IPS DF 6.9 (cell line): ENCODE measurements at regions not wholly inside any gene's neighbourhood (a gene's known extent, or its start where the extent isn't known, plus 50 kb on each side); places are given as distances from the start of the nearest gene placed in this dataset.
A peak's percentile ranks its signal among the peaks of the same experiment; 100 is the strongest.

ENCODE experiments used
- DNase-seq: peaks from one replicate; pipeline ENCODE4 v3.0.0-alpha.2; 2013; ENCODE audit warnings: low read depth, low spot score
- H3K27ac ChIP-seq: one replicate; pipeline ENCODE4 v1.5.1; 2013; ENCODE audit warnings: low read length, control low read depth
- H3K27me3 ChIP-seq: 2 replicates; pipeline ENCODE4 v1.6.1; 2013; ENCODE audit warnings: mild to moderate bottlenecking, low read length; ENCODE audit not compliant: control insufficient read depth, insufficient read depth
- H3K36me3 ChIP-seq: 2 replicates; pipeline ENCODE4 v1.6.1; 2013; ENCODE audit warnings: low read length; ENCODE audit not compliant: control insufficient read depth, insufficient read depth
- H3K4me1 ChIP-seq: 2 replicates; pipeline ENCODE4 v1.6.1; 2013; ENCODE audit warnings: low read length; ENCODE audit not compliant: control insufficient read depth, insufficient read depth
- H3K4me3 ChIP-seq: 2 replicates; pipeline ENCODE4 v1.5.1; 2013; ENCODE audit warnings: mild to moderate bottlenecking, low read length
- H3K9me3 ChIP-seq: 2 replicates; pipeline ENCODE4 v1.6.1; 2013; ENCODE audit warnings: low read length, inconsistent platforms; ENCODE audit not compliant: control insufficient read depth, insufficient read depth
- WGBS: extraction: QIAGEN DNeasy Blood & Tissue Kit; methylation state at CpG from one replicate; pipeline ENCODE4 v1.1.7; 2013; ENCODE audit warnings: mixed read lengths, missing lambda C conversion rate; ENCODE audit not compliant: insufficient read length, insufficient coverage; 5-methylcytosine and 5-hydroxymethylcytosine counted together

GRCh38 chr3:5425371-5425770, 237.9 kb downstream of the EDEM1 start:
- no CpG with 5 or more reads among the region's 6 CpGs for WGBS
- Histone ChIP-seq H3K4me3 (no peak overlapping the region), H3K4me1 (no peaks in the 10 kb centered on the region), H3K27ac (no peak overlapping the region), H3K36me3 (no peaks in the 10 kb centered on the region), H3K27me3 (no peaks in the 10 kb centered on the region), H3K9me3 (peaks cover 3% of the 10 kb centered on the region)
- no peak for DNase-seq

DNA sequence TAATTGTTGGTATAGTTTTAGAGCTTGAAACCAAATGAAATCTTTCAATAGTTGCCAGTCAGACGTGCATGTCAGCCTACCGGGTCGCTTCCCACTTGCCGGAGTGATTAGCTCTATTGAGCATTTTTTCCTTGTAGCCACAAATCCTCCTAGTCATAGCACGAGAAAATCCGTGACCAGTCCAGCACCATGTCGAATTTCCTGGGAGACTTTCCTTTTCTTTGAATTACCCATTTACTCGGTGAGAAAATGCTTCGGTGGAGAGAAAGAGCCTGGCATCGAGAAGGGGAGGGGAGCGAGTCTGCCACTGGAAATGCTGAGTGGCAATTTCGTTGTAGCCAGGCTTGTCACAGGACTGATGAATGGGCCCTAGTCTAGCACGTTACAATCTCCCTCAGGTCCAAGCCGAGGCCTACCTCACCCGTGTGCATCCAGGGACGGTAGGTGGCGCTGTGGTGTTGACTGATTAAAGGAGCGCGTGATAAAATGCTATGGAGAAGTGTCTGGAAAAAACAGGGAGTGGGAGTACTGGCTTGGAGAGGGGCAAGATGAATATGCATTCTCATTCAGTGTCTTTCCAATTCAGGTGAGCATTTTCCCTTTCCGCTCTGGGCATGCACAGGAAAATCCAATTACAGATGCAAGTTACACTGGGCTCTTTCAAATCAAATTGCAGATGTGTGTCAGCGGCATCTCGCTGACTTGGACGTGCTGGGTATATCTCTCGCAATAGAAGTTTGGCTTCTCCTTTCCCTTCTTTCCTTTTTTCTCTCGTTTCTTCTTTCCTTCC, 238.8 kb downstream of the EDEM1 start:
- no peak overlapping the region for H3K4me3 ChIP-seq
- WGBS, result 100% methylated on average over 1 of the region's 25 CpGs
- H3K27ac ChIP-seq, result no peak overlapping the region
- H3K9me3 ChIP-seq, result peaks cover 3% of the 10 kb centered on the region
- peak; percentile 75 for DNase-seq
- H3K36me3 ChIP-seq, result no peaks in the 10 kb centered on the region
- no peaks in the 10 kb centered on the region for H3K27me3 ChIP-seq
- H3K4me1 ChIP-seq, result no peaks in the 10 kb centered on the region

GRCh38 chr3:5427021-5427420, 239.5 kb downstream of the EDEM1 start:
- Histone ChIP-seq H3K9me3 (peaks cover 3% of the 10 kb centered on the region), H3K27ac (no peak overlapping the region), H3K4me3 (no peak overlapping the region), H3K4me1 (no peaks in the 10 kb centered on the region), H3K36me3 (no peaks in the 10 kb centered on the region), H3K27me3 (no peaks in the 10 kb centered on the region)
- DNase-seq, result no peak
- WGBS, result no CpG with 5 or more reads among the region's 6 CpGs

DNA sequence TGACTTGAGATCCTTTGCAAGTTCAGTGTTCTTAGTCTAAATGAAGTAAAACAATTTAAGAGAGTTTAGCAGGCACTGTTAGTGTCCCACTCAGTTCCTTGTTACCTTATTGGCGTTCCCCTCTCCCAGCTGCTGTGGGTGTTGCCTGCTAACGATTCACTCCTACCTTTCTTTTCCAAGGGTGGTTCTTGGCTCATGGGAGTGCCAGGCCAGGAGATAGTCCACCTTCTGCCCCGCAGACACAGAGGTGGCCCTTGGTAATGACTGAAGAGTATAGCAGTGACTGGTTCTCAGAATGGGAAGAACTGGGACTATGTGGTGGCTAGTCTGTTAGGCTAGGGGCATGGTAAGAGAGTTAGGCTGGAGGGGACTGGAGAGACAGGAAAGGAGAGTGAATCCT, 240.4 kb downstream of the EDEM1 start:
- H3K4me3 ChIP-seq, result no peak overlapping the region
- H3K9me3 ChIP-seq, result peaks cover 3% of the 10 kb centered on the region
- no CpG with 5 or more reads among the region's 3 CpGs for WGBS
- no peaks in the 10 kb centered on the region for H3K27me3 ChIP-seq
- H3K36me3 ChIP-seq, result no peaks in the 10 kb centered on the region
- no peak for DNase-seq
- no peak overlapping the region for H3K27ac ChIP-seq
- H3K4me1 ChIP-seq, result no peaks in the 10 kb centered on the region

GRCh38 chr3:5428607-5429516, 241.4 kb downstream of the EDEM1 start:
- Histone ChIP-seq H3K9me3 (peaks cover 3% of the 10 kb centered on the region), H3K27me3 (no peaks in the 10 kb centered on the region), H3K4me3 (no peak overlapping the region), H3K27ac (no peak overlapping the region), H3K36me3 (no peaks in the 10 kb centered on the region), H3K4me1 (no peaks in the 10 kb centered on the region)
- no peak for DNase-seq
- no CpG with 5 or more reads among the region's 10 CpGs for WGBS

DNA sequence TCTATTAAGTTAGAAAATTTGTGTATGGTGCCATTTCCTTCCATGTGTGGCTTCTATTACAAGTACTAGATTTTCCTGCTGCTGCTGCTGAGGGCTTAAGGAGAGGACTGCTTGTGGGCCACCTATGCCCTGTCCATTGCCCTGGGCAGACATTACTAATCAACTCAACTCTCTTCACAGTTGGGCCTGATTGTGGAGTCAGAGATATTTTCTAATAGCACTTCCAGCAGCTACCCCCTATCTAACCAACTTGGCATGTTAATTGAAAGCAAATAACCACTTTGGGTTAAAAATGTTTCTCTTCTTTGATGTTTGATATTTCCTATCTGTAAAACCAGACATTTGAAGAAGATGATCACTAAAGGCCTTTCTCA, 242.0 kb downstream of the EDEM1 start:
- Histone ChIP-seq H3K27me3 (no peaks in the 10 kb centered on the region), H3K36me3 (no peaks in the 10 kb centered on the region), H3K4me3 (no peak overlapping the region), H3K27ac (no peak overlapping the region), H3K9me3 (peaks cover 3% of the 10 kb centered on the region), H3K4me1 (no peaks in the 10 kb centered on the region)
- DNase-seq, result no peak

DNA sequence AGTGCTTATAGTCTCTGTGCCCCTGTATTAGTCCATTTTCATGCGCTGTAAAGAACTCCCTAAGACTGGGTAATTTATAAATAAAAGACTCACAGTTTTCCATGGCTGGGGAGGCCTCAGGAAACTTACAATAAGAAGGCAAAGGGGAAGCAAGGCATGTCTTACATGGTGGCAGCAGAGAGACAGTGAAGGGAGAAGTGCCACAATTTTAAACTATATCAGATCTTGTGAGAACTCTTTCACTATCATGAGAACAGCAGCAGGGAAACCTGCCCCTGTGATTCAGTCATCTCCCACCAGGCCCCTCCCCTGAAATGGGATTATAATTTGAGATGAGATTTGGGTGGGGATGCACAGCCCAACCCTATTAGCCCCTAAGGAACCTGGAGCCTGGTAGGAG, 243.2 kb downstream of the EDEM1 start:
- no peaks in the 10 kb centered on the region for H3K36me3 ChIP-seq
- no peak overlapping the region for H3K27ac ChIP-seq
- WGBS, result no CpG with 5 or more reads among the region's 1 CpG
- no peaks in the 10 kb centered on the region for H3K27me3 ChIP-seq
- peaks cover 3% of the 10 kb centered on the region for H3K9me3 ChIP-seq
- no peak for DNase-seq
- no peaks in the 10 kb centered on the region for H3K4me1 ChIP-seq
- H3K4me3 ChIP-seq, result no peak overlapping the region

GRCh38 chr3:5431146-5431545, 243.6 kb downstream of the EDEM1 start:
- WGBS, result no CpG with 5 or more reads among the region's 4 CpGs
- Histone ChIP-seq H3K27me3 (no peaks in the 10 kb centered on the region), H3K36me3 (no peaks in the 10 kb centered on the region), H3K4me3 (no peak overlapping the region), H3K9me3 (peaks cover 3% of the 10 kb centered on the region), H3K4me1 (no peaks in the 10 kb centered on the region), H3K27ac (no peak overlapping the region)
- no peak for DNase-seq

DNA sequence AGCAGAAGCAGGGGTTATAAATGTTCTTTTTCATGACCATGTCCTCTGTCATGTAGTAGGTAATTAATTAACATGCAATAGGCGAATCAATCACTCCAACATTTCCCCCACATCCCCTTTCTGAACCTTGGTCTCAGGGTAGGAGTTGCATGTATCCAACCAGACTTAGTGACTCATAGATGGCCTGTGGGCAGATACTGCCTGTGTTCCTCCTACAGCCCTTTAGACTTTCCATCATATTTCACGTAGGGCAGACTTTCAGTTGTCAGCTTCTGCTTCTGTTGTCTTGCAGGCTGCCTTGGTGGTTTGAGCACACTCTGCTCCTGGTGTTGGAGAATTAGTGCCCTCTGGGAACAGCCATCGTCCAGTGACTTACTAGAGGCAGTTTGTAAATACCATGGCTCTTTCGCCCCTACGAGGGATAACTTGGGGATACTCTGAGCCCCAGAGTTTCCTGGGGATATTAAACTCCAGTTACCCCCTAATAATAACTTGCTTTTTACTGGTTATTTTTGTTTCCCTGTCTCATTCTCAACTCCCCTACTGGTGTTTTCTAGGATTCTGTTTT, 244.4 kb downstream of the EDEM1 start:
- no peaks in the 10 kb centered on the region for H3K4me1 ChIP-seq
- no peak for DNase-seq
- H3K27me3 ChIP-seq, result no peaks in the 10 kb centered on the region

GRCh38 chr3:5437296-5437782, 249.8 kb downstream of the EDEM1 start:
- Histone ChIP-seq H3K36me3 (no peaks in the 10 kb centered on the region), H3K4me3 (no peak overlapping the region), H3K27ac (no peak overlapping the region), H3K9me3 (no peaks in the 10 kb centered on the region; the same call in 1 of the 2 replicates), H3K4me1 (no peaks in the 10 kb centered on the region), H3K27me3 (no peaks in the 10 kb centered on the region)
- WGBS, result no CpG with 5 or more reads among the region's 5 CpGs
- no peak for DNase-seq

More for the DNA sequence above, 244.4 kb downstream of the EDEM1 start:
- Histone ChIP-seq H3K27ac (no peak overlapping the region), H3K36me3 (no peaks in the 10 kb centered on the region), H3K9me3 (peaks cover 3% of the 10 kb centered on the region), H3K4me3 (no peak overlapping the region)
- no CpG with 5 or more reads among the region's 5 CpGs for WGBS
